SK-N-MC (cell line): ENCODE measurements at regions not wholly inside any gene's neighbourhood (a gene's known extent, or its start where the extent isn't known, plus 50 kb on each side); places are given as distances from the start of the nearest gene placed in this dataset.

Experiments
- DNase-seq: peaks from one replicate; pipeline ENCODE4 v3.0.0-alpha.2; 2011; ENCODE audit warnings: low read depth, low spot score
- H3K27ac ChIP-seq: fragments of 200-600 bp; sonication (generic); 2 replicates; pipeline ENCODE4 v1.5.1; 2016; ENCODE audit warnings: mixed run types
- H3K36me3 ChIP-seq: fragments of 200-600 bp; sonication (generic); 2 replicates; pipeline ENCODE4 v1.6.1; 2017; ENCODE audit warnings: antibody characterized with exemption, low read length, mixed read lengths; ENCODE audit not compliant: insufficient read depth
- H3K4me3 ChIP-seq: fragments of 200-600 bp; sonication (generic); 2 replicates; pipeline ENCODE4 v1.5.1; 2016
- H3K9ac ChIP-seq: fragments of 200-600 bp; sonication (generic); 2 replicates; pipeline ENCODE4 v1.8.0; 2017; ENCODE audit warnings: mixed run types, mixed read lengths; ENCODE audit not compliant: insufficient read length
- H3K9me3 ChIP-seq: fragments of 200-600 bp; sonication (generic); 2 replicates; pipeline ENCODE4 v1.6.1; 2017; ENCODE audit warnings: low read depth, mild to moderate bottlenecking, antibody characterized with exemption, low read length, moderate library complexity, mixed read lengths
- EZH2 ChIP-seq: fragments of 200-600 bp; sonication (generic); IDR thresholded peaks from one replicate; pipeline ENCODE4 v1.6.1; 2017; ENCODE audit warnings: antibody characterized with exemption
- FOXP2 ChIP-seq: optimal IDR thresholded peaks from 2 replicates; pipeline ENCODE3; 2011; ENCODE audit warnings: mild to moderate bottlenecking, moderate library complexity; ENCODE audit not compliant: insufficient read depth; ENCODE audit errors: extremely low read length, control extremely low read depth
- POLR2AphosphoS5 ChIP-seq: IDR thresholded peaks from 2 replicates; pipeline ENCODE4 v1.6.1; 2012; ENCODE audit warnings: mild to moderate bottlenecking, low read depth, low read length, borderline replicate concordance

- Histone ChIP-seq H3K9ac (no peak overlapping the region), H3K27ac (no peak overlapping the region), H3K36me3 (no peaks in the 10 kb centered on the region), H3K9me3 (no peaks in the 10 kb centered on the region), H3K4me3 (no peak overlapping the region)
- DNase-seq = no peak
- TF ChIP-seq FOXP2 = no peak
- TF ChIP-seq EZH2 = no peak
- TF ChIP-seq POLR2AphosphoS5 = no peak
Measured at GRCh38 chr13:22017226-22017625, 346.4 kb downstream of the FGF9 start.

GRCh38 chr13:22018076-22018835 is 347.4 kb downstream of the FGF9 start:
- no peaks in the 10 kb centered on the region for H3K9me3 ChIP-seq
- H3K27ac ChIP-seq = no peak overlapping the region
- H3K9ac ChIP-seq = no peak overlapping the region
- no peaks in the 10 kb centered on the region for H3K36me3 ChIP-seq
- no peak for TF ChIP-seq EZH2
- TF ChIP-seq POLR2AphosphoS5 = no peak
- TF ChIP-seq FOXP2 = no peak
- no peak overlapping the region for H3K4me3 ChIP-seq
- DNase-seq = no peak

- Histone ChIP-seq H3K27ac (no peak overlapping the region), H3K36me3 (no peaks in the 10 kb centered on the region), H3K9ac (no peak overlapping the region), H3K4me3 (no peak overlapping the region), H3K9me3 (no peaks in the 10 kb centered on the region)
- no peak for TF ChIP-seq EZH2
- TF ChIP-seq POLR2AphosphoS5 = no peak
- TF ChIP-seq FOXP2 = no peak
- no peak for DNase-seq
Measured at GRCh38 chr13:22018836-22019210, 347.9 kb downstream of the FGF9 start.

- no peak overlapping the region for H3K9ac ChIP-seq
- H3K36me3 ChIP-seq = no peaks in the 10 kb centered on the region
- no peak overlapping the region for H3K4me3 ChIP-seq
- no peak for TF ChIP-seq POLR2AphosphoS5
- TF ChIP-seq EZH2 = no peak
- TF ChIP-seq FOXP2 = no peak
- no peak for DNase-seq
- H3K27ac ChIP-seq = no peak overlapping the region
- H3K9me3 ChIP-seq = no peaks in the 10 kb centered on the region
Measured at GRCh38 chr13:22024381-22024994, 353.6 kb downstream of the FGF9 start.

- Histone ChIP-seq H3K27ac (no peak overlapping the region), H3K9ac (no peak overlapping the region), H3K4me3 (no peak overlapping the region), H3K36me3 (no peaks in the 10 kb centered on the region), H3K9me3 (no peaks in the 10 kb centered on the region)
- no peak for TF ChIP-seq EZH2
- TF ChIP-seq POLR2AphosphoS5 = no peak
- no peak for TF ChIP-seq FOXP2
- DNase-seq = no peak
Measured at GRCh38 chr13:22027566-22027965, 356.7 kb downstream of the FGF9 start.

- no peak for DNase-seq
- TF ChIP-seq FOXP2 (no peak), EZH2 (no peak), POLR2AphosphoS5 (no peak)
- Histone ChIP-seq H3K9me3 (no peaks in the 10 kb centered on the region), H3K36me3 (no peaks in the 10 kb centered on the region), H3K4me3 (no peak overlapping the region), H3K9ac (no peak overlapping the region), H3K27ac (no peak overlapping the region)
Measured at GRCh38 chr13:22028831-22029230, 358.0 kb downstream of the FGF9 start.

- Histone ChIP-seq H3K36me3 (no peaks in the 10 kb centered on the region), H3K27ac (no peak overlapping the region), H3K4me3 (no peak overlapping the region), H3K9ac (no peak overlapping the region), H3K9me3 (no peaks in the 10 kb centered on the region)
- no peak for DNase-seq
- no peak for TF ChIP-seq FOXP2
- no peak for TF ChIP-seq POLR2AphosphoS5
- no peak for TF ChIP-seq EZH2
Measured at GRCh38 chr13:22030321-22030720, 359.4 kb downstream of the FGF9 start.

GRCh38 chr13:22031702-22032286 is 360.9 kb downstream of the FGF9 start:
- Histone ChIP-seq H3K9me3 (no peaks in the 10 kb centered on the region), H3K36me3 (no peaks in the 10 kb centered on the region), H3K27ac (no peak overlapping the region), H3K4me3 (no peak overlapping the region), H3K9ac (no peak overlapping the region)
- TF ChIP-seq POLR2AphosphoS5 (no peak), EZH2 (no peak), FOXP2 (no peak)
- no peak for DNase-seq
